ENCODE measurements at regions not wholly inside any gene's neighbourhood (a gene's known extent, or its start where the extent isn't known, plus 50 kb on each side); places are given as distances from the start of the nearest gene placed in this dataset.
"Not testable (repeated sequence)": the region's sequence is repeated elsewhere in the genome, so short reads cannot be mapped to it uniquely, and the experiment has no call there.

DNA sequence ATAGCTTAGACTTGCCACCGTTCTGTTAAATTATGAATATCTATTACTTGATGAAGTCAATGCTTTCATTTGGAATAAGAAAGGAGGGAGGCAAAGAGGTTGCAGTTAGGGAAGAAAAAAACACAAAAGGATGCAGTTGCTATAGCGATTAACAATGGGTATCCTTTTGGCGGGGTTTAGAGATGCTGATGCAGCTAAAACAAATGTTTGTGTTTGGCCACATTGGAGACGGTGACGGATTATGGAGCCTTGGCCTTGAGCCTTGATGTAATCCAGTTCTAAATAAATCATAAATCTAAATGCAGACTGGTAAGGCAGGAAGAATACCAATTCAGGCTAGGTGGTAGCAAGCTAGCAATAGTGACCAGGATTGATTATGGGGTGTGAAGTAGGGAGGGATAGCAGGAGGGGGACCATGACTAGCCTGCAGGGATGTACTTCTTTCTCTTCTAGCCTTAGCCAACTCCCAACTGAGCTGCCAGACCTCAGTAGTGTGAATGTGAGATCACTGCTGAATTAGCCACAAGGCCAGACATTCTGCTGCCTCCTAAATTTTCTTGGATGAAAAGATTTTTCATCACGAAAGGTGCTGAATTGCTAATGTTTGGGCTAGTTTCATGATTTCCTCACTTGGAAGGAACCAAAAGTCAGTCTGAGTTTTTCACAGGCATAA lies 160.3 kb downstream of the TLR4 start:
- DNase-seq = no peak

DNA sequence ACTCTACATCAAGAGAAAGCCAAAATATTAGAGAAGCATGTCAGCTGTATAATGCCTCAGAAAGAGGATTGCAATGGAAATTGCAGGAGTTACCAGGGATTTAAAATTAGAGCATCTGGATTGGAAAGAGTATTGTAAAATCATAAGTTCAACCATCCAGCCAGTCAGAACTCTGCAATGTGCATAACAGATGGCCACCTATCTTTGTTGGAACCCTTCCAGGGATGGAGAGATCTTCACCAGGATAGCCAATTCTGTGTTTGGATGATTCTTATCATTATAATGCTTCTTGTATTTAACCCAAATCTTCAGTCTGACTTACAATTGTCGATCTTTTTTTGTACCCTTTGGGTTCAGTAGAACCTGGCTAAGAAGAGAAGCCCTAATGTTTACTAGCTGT lies 164.4 kb downstream of the TLR4 start:
- no peak for DNase-seq

DNA sequence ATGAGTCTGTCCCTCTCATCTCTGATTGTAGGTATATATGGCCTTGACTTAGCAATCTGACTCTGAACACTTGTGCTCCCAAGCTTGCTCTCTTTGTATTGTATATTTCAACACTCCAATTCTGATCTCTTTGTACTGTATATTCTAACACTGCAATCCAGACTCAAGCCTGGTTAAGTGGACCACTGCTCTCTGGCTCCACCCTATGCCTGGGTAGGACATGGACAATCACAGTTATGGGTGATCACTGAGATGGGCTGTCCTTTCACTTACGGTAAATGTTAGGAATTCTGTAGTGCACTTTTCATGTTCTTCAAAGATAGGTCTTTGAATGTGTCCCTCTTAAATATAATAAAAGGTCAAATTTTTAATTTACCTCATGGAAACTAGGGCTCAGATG lies 165.1 kb downstream of the TLR4 start:
- DNase-seq = no peak

DNA sequence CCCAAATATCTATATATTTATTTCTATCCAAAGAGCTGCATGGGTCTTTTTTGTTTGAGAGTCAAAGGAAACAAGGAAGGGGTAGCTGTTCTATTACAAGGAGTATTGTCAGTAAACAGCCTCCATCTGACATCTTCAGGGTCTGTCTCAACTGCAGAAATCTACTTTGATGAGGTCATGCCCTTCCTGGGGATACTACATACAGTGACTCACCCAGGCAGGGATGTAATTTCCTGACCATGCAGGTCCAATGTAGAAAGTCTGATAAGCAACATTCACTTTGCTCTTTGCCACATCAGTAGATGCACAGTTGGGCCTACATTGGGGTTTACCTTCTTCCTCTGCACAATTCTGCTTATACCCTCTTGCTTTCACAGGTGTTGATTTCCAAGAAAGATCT lies 165.5 kb downstream of the TLR4 start:
- DNase-seq = no peak

DNA sequence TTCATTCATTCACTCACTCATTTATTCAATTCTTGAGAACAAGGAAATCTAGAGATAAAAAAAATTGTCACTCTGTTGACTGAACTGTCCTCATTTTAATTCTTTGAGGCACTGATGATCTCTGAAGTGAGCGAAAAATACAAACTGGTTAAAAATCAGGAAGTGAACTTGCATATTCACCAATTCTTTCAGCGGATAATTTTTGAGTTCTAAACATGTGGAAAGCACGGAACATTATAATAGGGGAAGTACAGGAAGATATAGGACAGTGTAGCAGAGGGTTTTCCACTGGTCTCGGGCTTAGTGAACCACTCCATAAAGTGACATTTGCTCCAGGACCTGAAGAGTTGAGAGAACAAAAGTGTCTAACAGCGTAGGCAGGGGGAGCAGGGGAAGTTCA lies 169.5 kb downstream of the TLR4 start:
- no peak for DNase-seq

DNA sequence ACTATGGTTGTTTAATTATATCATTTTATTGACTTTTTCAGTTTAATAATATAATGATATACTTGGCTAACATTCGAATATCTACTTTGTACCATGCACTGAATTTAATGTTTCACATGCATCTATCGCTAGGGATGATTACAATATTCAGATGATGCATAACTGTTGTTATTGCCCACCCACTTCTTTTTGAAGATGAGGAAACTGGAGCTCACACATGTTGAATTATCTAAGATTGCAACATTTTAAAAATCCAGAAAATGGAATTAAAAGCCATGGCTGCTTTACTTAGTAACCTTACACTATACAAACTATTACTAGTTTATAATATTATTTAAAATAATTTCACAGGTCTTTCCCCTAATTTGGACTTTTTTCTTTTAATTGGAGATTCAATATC lies 171.7 kb downstream of the TLR4 start:
- no peak for DNase-seq

DNA sequence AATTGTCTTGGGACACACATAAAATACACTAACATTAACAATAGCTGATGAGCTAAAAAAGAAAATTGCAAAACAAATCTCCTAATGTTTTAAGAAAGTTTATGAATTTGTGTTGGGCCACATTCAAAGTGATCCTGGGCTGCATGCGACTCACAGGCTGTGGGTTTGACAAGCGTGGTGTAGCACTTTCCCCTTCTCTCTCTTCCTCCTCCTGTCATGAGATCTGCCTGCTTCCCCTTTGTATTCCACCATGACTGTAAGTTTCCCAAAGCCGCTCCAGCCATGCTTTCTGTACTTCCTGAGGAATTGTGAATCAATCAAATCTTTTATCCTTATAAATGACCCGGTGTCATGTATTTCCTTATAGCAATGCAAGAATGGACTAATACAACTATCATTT lies 178.0 kb downstream of the TLR4 start:
- DNase-seq = no peak

DNA sequence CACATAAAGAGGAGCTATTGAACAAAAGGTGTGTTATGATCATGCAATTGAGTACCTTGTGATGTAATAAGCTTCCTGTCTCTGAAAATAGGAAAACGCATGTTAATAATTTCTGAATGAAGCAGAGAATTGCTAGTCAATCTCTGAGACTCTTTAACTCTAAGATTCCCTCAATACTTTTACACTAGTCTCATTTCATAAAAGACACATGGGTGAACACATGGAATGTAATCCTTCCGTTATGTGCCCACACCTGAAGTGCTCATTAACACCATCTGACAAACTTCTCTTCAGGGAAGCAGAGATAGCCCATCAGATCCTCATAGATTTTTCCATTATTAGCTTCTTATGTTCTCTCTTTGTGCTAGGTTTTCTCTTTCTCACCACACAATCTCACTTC lies 182.4 kb downstream of the TLR4 start:
- no peak for DNase-seq

DNA sequence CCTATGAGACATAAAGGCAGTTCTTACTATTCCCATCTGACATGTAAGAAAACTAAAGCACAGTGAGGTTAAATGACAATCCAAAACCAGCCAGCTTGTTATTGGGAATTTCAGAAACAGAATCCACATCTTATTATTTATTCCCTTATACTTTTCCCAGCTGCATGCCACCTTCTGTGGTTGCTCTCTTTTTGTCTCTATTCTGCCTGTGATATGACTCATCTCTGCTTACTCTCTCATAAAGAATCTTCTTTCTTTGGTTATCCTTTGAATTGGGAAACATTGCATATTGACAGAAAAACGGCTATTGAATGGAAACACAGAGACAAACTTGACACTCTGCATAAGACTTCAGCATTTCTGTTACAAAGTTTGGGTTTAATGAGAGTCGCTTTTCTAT lies 183.2 kb downstream of the TLR4 start:
- DNase-seq = no peak

DNA sequence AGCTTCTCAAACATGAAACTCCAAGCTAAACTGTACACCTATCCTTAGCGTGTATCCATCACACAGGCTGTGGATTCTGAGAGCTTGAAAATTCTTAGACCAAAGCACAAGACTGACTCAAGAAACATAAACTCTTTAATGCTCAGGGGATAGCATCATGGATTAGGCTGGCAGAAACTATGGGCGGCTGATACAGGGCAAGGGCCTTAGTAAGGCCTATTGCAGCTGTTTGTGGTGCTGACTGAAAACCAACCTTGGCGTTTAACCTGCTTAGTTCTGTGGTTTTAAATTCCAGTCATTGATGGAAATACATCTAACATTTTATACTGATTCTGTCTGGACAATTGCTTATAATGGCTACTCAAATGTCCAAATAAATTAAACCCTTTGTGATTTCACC lies 183.7 kb downstream of the TLR4 start:
- DNase-seq = no peak

DNA sequence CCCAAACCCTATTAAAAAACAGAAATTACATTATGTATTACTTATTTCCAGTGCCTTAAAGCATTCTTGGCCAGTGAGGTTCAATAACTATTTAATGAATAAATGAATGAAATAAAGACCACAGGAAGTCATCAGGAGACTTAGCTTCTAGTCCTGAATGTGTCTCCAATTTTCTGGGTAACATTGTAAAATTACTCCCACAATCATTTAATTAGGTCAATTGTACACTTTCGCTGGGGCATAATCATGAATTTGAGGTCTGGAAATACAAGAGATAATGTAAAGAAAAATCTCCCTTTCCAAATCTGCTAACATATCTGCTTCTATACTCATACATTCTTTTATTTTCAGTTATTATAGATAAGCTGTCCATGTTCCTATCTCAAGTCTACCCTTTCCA lies 199.2 kb downstream of the TLR4 start:
- no peak for DNase-seq

DNA sequence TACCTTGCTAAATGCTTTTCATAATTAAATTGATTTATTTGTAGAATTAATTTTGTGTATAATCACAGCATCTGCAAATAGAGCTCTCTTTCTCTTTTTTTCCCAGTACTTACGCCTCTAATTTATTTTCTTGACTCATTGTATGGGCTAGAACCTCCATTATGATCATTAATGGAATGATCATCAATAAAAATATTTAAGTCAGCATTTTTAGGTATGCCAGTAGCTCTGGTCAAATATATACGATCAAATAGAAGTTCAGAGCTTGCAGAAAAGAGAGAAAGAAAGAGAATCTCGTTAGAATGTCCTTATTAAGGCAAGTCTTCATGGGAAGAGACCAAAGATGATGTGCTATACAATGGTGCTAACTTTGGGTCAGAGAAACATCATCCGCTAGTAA lies 202.6 kb downstream of the TLR4 start:
- DNase-seq = no peak

DNA sequence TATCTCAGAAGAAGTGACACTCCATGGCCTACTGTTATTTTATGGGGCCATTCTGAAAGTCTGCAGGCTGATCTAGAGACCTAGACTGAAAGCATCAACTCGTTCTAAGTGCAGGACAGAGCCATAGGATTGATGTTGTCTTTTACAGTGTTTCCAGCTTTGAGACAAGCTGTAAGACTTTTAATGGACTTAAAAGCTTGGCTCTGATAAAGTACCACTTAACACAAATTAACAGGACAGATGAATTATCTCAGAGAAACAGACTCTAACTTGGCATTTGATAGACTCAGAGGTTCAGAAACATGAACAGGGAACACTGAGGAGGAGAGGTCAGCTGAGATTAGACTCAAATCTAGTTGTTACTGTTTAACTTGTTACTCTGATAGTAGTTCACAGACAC lies 203.2 kb downstream of the TLR4 start:
- DNase-seq = no peak

DNA sequence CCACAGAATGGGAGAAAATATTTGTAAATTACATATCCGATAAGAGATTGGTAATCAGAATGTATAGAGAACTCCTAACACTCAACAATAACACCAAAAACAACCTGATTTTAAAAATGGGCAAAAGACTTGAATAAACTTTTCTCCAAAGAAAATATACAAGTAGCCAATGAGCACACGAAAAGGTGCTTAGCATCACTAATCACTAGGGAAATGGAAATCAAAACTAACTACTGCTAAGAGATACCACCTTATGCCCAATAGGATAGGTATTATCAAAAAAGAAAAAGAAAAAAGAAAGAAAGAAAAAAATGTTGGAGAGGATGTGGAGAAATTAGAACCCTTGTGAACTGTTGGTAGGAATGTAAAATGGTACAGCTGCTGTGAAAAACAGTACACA lies 212.1 kb downstream of the TLR4 start:
- no peak for DNase-seq

DNA sequence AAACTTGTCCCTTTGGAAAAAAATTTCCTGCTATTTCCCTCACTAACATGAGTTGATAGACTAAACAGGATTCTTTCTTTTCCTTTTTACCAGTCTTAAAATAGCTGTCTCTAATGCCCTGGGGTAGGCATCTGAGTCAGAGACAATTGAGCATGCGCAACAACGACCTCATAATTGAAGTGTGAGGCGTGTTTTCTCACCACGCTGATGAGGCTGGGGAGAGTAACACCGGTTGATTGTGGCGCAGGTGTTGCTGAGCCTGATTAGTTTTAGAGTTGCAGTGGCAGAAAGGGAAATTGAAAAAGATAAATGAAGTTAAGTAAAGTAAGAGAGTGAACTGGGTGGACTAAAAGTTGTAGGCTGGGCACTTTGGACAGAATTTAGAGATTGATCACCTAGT lies 213.7 kb downstream of the TLR4 start:
- DNase-seq = no peak

DNA sequence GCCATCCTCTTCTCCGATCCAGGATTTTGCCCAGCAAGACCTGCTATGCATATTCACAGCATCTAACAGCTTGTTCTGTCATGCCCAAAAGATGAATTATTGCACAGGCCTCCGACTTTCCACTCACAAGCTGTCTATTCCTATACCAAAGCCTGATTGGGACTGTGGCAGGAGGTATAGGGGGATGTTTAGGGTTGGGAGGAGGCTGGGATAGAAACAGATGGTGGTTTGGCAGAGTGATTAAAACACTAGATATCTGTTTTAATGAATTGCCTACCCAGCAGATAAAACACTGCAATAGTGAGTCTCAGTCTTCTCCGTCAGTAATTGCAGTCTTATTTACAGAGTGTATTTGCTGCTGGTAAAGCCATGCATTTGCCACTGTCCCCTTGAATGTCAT lies 215.3 kb downstream of the TLR4 start:
- no peak for DNase-seq

DNA sequence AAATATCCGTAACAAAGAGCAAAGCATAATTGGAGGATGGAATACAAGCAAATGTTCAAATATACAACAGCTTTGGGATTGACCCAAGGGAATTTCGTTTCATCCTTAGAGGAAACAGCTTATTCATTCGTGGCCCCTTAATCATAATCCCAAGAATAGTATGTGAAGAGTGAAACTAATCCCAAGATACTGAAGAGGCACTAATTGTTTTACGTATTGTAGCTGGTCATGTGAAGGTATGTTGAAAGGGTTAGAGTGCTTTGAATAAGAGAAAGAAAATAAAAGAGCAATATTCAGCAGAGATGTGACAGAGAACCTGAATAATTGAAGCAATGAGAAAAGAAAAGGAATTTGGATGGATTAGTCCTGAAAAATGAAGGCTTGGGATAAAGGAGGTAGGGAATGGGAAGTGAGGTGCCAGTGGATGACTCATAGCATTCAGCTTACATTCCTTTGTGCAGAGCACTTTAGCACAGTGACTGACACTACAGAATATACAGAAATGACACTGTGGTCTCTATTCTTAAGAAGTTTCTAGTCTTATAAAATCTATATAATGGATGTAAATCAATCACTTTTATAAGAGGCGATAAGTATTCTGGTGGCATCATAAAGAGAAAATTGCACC lies 221.9 kb downstream of the TLR4 start:
- DNase-seq = no peak

DNA sequence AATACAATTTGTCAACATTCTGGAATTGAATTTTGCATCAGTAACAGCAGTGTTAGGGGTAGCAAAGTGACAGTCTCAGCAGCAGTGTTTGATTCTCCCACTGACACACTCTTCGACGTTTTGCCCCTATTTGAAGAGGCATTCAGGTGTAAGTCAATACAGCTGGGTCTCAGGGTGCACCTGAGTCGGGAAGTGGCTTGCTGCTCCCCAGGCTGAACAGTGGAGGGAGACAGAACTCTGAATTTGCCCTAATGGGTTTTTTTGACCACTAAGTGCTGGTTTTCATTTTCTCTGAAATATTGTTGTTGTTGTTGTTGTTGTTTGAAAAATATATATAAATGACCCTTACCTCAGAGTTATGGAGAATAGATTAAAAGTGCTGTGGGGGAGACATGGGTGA lies 223.2 kb downstream of the TLR4 start:
- DNase-seq = no peak

DNA sequence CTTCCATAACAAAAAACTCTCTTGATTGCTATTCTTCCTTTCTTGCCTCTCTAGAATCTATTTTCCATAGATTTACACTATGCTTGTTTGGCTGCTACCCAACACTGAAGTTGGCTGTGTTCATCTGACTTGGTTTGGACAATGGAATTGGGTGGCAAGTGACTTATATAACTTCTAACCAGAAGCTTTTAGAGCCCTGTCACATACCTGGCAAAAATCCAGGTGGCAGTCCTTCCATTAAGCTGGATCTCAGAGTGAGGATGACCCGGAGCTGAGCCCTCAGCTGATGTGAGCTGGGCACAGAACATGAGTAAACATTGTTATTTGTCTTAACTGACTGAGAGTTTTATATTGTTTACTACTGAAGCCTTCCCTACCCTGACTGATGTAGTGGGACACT lies 225.7 kb downstream of the TLR4 start:
- DNase-seq = no peak

DNA sequence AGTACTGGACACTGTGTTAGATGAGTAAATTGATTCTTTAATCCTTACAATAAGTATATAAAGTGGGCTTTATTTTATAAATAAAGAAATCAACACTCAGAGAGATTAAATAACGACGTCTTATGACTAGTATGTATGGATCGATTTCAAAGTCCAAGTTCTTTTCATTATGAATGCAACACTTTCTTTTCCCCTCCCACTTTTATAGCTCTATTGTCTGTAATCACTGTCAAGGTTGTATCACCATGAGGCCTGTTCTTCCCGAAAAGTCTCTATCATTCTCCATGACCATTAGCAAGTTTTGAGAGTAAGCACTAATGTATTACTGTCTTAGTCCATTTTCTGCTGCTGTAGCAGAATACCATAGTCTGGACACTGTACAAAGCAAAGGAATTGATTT lies 228.4 kb downstream of the TLR4 start:
- DNase-seq = no peak

DNA sequence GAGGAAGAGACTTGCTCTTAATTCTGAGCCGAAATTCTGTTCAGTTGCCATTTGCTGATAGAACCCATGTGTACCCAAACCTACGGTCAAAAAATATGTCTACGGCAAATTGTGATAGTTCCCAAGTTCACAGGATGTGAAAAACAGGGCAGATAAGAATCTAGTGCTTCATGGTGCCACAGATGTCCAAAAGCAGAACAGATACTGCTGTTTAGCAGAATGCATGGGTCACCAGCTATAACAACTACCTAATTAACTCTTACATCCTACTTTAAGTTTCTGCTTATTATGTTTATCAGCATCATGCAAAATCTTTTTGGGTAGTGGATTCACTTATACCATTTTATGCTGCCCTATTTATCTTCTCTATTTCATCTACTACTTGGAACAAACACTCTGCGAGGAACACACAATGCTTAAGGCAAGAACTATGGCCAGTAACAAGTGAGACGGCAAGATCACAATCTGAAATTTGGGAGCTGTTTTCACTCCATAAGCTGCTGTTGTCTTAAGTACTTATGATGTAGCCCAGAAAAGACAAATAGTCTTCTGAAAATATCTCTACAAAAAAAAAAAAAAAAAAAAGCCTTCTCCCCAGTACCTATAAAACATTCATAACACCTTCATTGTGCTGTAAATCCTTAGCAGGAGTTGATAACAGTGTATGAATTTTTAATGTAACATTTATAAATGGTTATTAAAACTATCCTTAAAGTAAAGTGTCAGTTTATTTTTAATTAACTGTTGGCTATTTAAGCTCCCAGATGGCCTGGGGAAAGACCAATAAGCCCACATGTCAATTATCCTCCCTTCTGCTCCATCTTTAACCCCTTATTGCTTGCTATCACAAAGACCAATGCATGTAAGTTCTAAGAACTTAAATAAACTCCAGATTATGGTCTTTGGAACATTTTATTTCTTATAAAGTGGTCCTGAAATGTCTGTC lies 232.3 kb downstream of the TLR4 start:
- no peak for DNase-seq

DNA sequence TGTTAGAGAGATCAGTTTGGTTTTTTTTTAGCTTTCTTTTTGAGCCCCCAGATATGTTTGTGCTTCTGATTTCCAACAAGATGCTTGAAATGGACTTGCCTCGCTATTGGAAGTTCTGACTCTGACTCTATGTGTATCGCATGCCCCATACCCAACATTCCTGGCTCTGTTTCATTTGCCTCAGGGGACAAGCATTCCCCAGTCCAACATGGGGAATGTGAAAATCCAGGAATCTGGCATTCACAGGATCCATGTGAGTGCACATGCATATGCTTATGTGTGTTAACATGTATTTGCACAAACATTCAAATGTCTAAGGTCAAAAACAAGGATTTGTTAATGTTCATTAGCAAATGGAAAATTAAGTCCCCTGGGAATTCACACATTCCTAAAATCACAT lies 233.9 kb downstream of the TLR4 start:
- no peak for DNase-seq

DNA sequence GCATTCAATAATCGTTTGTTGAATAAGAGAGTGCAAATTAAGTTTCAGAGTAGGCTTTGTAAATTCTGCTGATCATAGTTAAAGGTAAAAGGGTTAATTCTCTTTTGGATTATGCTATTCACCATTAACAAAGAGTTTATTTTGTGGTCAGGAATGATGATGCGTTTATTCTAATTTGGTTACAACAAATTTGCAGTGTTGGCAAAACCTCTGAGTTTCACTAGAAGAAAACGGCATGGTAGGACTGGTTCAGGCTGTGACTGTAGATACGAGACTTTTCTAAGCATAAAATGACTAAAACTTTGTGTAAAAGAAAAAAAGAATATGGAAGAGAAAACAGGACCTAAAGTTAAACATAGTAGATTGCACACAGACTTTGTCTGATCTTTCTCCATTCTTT lies 234.7 kb downstream of the TLR4 start:
- no peak for DNase-seq

DNA sequence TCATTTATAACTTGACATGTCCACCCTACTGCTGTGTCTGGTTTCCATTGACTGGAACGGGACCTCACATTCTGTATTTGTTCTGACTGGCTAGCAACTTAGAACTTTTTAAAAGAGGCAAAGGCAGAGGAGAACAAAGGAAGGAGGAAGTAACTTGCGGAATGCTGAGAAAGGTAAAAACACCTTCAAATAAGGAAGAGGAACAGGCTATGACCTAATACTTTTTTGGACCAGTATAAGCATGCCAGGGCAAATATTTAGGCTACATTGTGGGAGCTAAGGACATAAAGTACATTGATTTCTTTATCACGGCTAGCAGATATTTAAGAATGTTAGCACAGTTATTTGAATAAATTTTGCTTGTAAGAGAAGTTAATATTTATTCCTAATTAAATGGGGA lies 240.5 kb downstream of the TLR4 start:
- DNase-seq = not testable (repeated sequence)

Measured in activated effector memory CD4-positive, alpha-beta T cell treated with Interleukin-2 at 50 U/mL for 16 hours (primary cell).